ENCODE measurements at regions not wholly inside any gene's neighbourhood (a gene's known extent, or its start where the extent isn't known, plus 50 kb on each side); places are given as distances from the start of the nearest gene placed in this dataset.

GRCh38 chr4:108322497-108322896 is 153.8 kb upstream of the LEF1 start:
- Histone ChIP-seq H3K4me1 (ENCODE audit: control insufficient read depth, insufficient read depth, low read length) (no peaks in the 10 kb centered on the region), H3K4me3 (ENCODE audit: low read length) (no peak overlapping the region), H3K9me3 (replicated peaks; ENCODE audit: low read length) (no peaks in the 10 kb centered on the region), H3K4me2 (ENCODE audit: low read length) (no peak overlapping the region), H3K27me3 (ENCODE audit: control insufficient read depth, insufficient read depth, low read length) (no peaks in the 10 kb centered on the region), H3K36me3 (ENCODE audit: insufficient read depth, low read length) (no peaks in the 10 kb centered on the region), H3K9ac (ENCODE audit: low read depth, low read length) (no peak overlapping the region)

GRCh38 chr4:108320061-108320460 is 151.3 kb upstream of the LEF1 start:
- H3K27me3 ChIP-seq (ENCODE audit: control insufficient read depth, insufficient read depth, low read length), result peaks cover 5% of the 10 kb centered on the region
- no peak overlapping the region for H3K9ac ChIP-seq (ENCODE audit: low read depth, low read length)
- peaks cover 3% of the 10 kb centered on the region for H3K4me1 ChIP-seq (ENCODE audit: control insufficient read depth, insufficient read depth, low read length)
- no peak overlapping the region for H3K4me3 ChIP-seq (ENCODE audit: low read length)
- no peaks in the 10 kb centered on the region for H3K36me3 ChIP-seq (ENCODE audit: insufficient read depth, low read length)
- no peaks in the 10 kb centered on the region for H3K9me3 ChIP-seq (replicated peaks; ENCODE audit: low read length)
- no peak overlapping the region for H3K4me2 ChIP-seq (ENCODE audit: low read length)

GRCh38 chr4:108317377-108317776 is 148.6 kb upstream of the LEF1 start:
- Histone ChIP-seq H3K27me3 (ENCODE audit: control insufficient read depth, insufficient read depth, low read length) (peaks cover 5% of the 10 kb centered on the region), H3K4me1 (ENCODE audit: control insufficient read depth, insufficient read depth, low read length) (peaks cover 3% of the 10 kb centered on the region), H3K9ac (ENCODE audit: low read depth, low read length) (no peak overlapping the region), H3K9me3 (replicated peaks; ENCODE audit: low read length) (no peaks in the 10 kb centered on the region), H3K4me2 (ENCODE audit: low read length) (no peak overlapping the region), H3K36me3 (ENCODE audit: insufficient read depth, low read length) (no peaks in the 10 kb centered on the region), H3K4me3 (ENCODE audit: low read length) (no peak overlapping the region)

- H3K4me1 ChIP-seq (ENCODE audit: control insufficient read depth, insufficient read depth, low read length), result peaks cover 3% of the 10 kb centered on the region
These were observed 147.0 kb upstream of the LEF1 start for GRCh38 chr4:108315694-108316093.

GRCh38 chr4:108314900-108315589 is 146.3 kb upstream of the LEF1 start:
- Histone ChIP-seq H3K4me1 (ENCODE audit: control insufficient read depth, insufficient read depth, low read length) (peaks cover 3% of the 10 kb centered on the region), H3K36me3 (ENCODE audit: insufficient read depth, low read length) (no peaks in the 10 kb centered on the region), H3K9me3 (replicated peaks; ENCODE audit: low read length) (no peaks in the 10 kb centered on the region), H3K4me2 (ENCODE audit: low read length) (no peak overlapping the region), H3K27me3 (ENCODE audit: control insufficient read depth, insufficient read depth, low read length) (peaks cover 5% of the 10 kb centered on the region), H3K4me3 (ENCODE audit: low read length) (no peak overlapping the region), H3K9ac (ENCODE audit: low read depth, low read length) (no peak overlapping the region)

More at GRCh38 chr4:108315694-108316093, 147.0 kb upstream of the LEF1 start:
- Histone ChIP-seq H3K4me2 (ENCODE audit: low read length) (no peak overlapping the region), H3K4me3 (ENCODE audit: low read length) (no peak overlapping the region), H3K36me3 (ENCODE audit: insufficient read depth, low read length) (no peaks in the 10 kb centered on the region), H3K9ac (ENCODE audit: low read depth, low read length) (no peak overlapping the region), H3K9me3 (replicated peaks; ENCODE audit: low read length) (no peaks in the 10 kb centered on the region), H3K27me3 (ENCODE audit: control insufficient read depth, insufficient read depth, low read length) (peaks cover 5% of the 10 kb centered on the region)

- Histone ChIP-seq H3K27me3 (ENCODE audit: control insufficient read depth, insufficient read depth, low read length) (peaks cover 5% of the 10 kb centered on the region), H3K4me3 (ENCODE audit: low read length) (no peak overlapping the region), H3K9ac (ENCODE audit: low read depth, low read length) (no peak overlapping the region), H3K4me2 (ENCODE audit: low read length) (no peak overlapping the region), H3K9me3 (replicated peaks; ENCODE audit: low read length) (no peaks in the 10 kb centered on the region), H3K36me3 (ENCODE audit: insufficient read depth, low read length) (no peaks in the 10 kb centered on the region), H3K4me1 (ENCODE audit: control insufficient read depth, insufficient read depth, low read length) (peaks cover 3% of the 10 kb centered on the region)
These were observed 145.0 kb upstream of the LEF1 start for GRCh38 chr4:108313546-108314339.

- H3K9me3 ChIP-seq (replicated peaks; ENCODE audit: low read length), result no peaks in the 10 kb centered on the region
- H3K36me3 ChIP-seq (ENCODE audit: insufficient read depth, low read length), result no peaks in the 10 kb centered on the region
These were observed 142.6 kb upstream of the LEF1 start for GRCh38 chr4:108311313-108311712.

GRCh38 chr4:108303488-108304177 is 134.9 kb upstream of the LEF1 start:
- no peaks in the 10 kb centered on the region for H3K27me3 ChIP-seq (ENCODE audit: control insufficient read depth, insufficient read depth, low read length)
- no peaks in the 10 kb centered on the region for H3K9me3 ChIP-seq (replicated peaks; ENCODE audit: low read length)
- H3K4me2 ChIP-seq (ENCODE audit: low read length), result no peak overlapping the region
- H3K36me3 ChIP-seq (ENCODE audit: insufficient read depth, low read length), result no peaks in the 10 kb centered on the region
- no peak overlapping the region for H3K9ac ChIP-seq (ENCODE audit: low read depth, low read length)
- H3K4me3 ChIP-seq (ENCODE audit: low read length), result no peak overlapping the region
- no peaks in the 10 kb centered on the region for H3K4me1 ChIP-seq (ENCODE audit: control insufficient read depth, insufficient read depth, low read length)

More at GRCh38 chr4:108311313-108311712, 142.6 kb upstream of the LEF1 start:
- Histone ChIP-seq H3K4me3 (ENCODE audit: low read length) (no peak overlapping the region), H3K27me3 (ENCODE audit: control insufficient read depth, insufficient read depth, low read length) (peaks cover 5% of the 10 kb centered on the region), H3K4me2 (ENCODE audit: low read length) (no peak overlapping the region), H3K4me1 (ENCODE audit: control insufficient read depth, insufficient read depth, low read length) (peaks cover 3% of the 10 kb centered on the region), H3K9ac (ENCODE audit: low read depth, low read length) (no peak overlapping the region)

- Histone ChIP-seq H3K9me3 (replicated peaks; ENCODE audit: low read length) (no peaks in the 10 kb centered on the region), H3K9ac (ENCODE audit: low read depth, low read length) (no peak overlapping the region), H3K4me1 (ENCODE audit: control insufficient read depth, insufficient read depth, low read length) (no peaks in the 10 kb centered on the region), H3K4me2 (ENCODE audit: low read length) (no peak overlapping the region), H3K27me3 (ENCODE audit: control insufficient read depth, insufficient read depth, low read length) (no peaks in the 10 kb centered on the region), H3K4me3 (ENCODE audit: low read length) (no peak overlapping the region), H3K36me3 (ENCODE audit: insufficient read depth, low read length) (no peaks in the 10 kb centered on the region)
These were observed 133.0 kb upstream of the LEF1 start for GRCh38 chr4:108301545-108302251.

- H3K27me3 ChIP-seq (ENCODE audit: control insufficient read depth, insufficient read depth, low read length), result peaks cover 12% of the 10 kb centered on the region
- H3K4me1 ChIP-seq (ENCODE audit: control insufficient read depth, insufficient read depth, low read length), result no peaks in the 10 kb centered on the region
- no peaks in the 10 kb centered on the region for H3K9me3 ChIP-seq (replicated peaks; ENCODE audit: low read length)
- no peak overlapping the region for H3K4me3 ChIP-seq (ENCODE audit: low read length)
- H3K4me2 ChIP-seq (ENCODE audit: low read length), result no peak overlapping the region
- H3K9ac ChIP-seq (ENCODE audit: low read depth, low read length), result no peak overlapping the region
- no peaks in the 10 kb centered on the region for H3K36me3 ChIP-seq (ENCODE audit: insufficient read depth, low read length)
These were observed 128.9 kb upstream of the LEF1 start for GRCh38 chr4:108297605-108298004.

GRCh38 chr4:108292229-108292628 is 123.5 kb upstream of the LEF1 start:
- Histone ChIP-seq H3K4me1 (ENCODE audit: control insufficient read depth, insufficient read depth, low read length) (no peaks in the 10 kb centered on the region), H3K9me3 (replicated peaks; ENCODE audit: low read length) (no peaks in the 10 kb centered on the region), H3K36me3 (ENCODE audit: insufficient read depth, low read length) (no peaks in the 10 kb centered on the region), H3K27me3 (ENCODE audit: control insufficient read depth, insufficient read depth, low read length) (peaks cover 12% of the 10 kb centered on the region), H3K4me3 (ENCODE audit: low read length) (no peak overlapping the region), H3K4me2 (ENCODE audit: low read length) (no peak overlapping the region), H3K9ac (ENCODE audit: low read depth, low read length) (no peak overlapping the region)

Measured in skeletal muscle satellite cell (primary cell).